ENCODE measurements at regions not wholly inside any gene's neighbourhood (a gene's known extent, or its start where the extent isn't known, plus 50 kb on each side); places are given as distances from the start of the nearest gene placed in this dataset.

DNA sequence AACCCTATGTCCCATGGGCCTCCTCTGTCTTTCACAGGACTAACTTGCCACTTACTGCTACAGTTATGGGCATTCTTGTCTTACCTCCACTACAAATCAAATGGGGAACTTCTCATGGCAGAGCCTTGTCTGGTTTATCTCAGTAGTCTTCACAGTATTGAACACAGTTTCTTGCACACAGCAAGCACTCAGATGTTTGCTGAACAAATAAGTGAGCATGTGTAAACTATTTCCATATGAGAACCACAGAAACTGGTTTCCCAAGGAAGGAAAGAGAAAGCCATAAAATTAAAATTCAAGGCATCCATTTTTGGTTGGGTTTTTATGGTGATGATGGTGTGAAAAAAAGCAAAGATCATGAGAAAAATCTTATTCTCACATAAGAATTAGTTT lies 189.2 kb downstream of the MEX3B start:
- TF ChIP-seq, protein P1, sequence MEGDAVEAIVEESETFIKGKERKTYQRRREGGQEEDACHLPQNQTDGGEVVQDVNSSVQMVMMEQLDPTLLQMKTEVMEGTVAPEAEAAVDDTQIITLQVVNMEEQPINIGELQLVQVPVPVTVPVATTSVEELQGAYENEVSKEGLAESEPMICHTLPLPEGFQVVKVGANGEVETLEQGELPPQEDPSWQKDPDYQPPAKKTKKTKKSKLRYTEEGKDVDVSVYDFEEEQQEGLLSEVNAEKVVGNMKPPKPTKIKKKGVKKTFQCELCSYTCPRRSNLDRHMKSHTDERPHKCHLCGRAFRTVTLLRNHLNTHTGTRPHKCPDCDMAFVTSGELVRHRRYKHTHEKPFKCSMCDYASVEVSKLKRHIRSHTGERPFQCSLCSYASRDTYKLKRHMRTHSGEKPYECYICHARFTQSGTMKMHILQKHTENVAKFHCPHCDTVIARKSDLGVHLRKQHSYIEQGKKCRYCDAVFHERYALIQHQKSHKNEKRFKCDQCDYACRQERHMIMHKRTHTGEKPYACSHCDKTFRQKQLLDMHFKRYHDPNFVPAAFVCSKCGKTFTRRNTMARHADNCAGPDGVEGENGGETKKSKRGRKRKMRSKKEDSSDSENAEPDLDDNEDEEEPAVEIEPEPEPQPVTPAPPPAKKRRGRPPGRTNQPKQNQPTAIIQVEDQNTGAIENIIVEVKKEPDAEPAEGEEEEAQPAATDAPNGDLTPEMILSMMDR (IDR thresholded peaks at IDR 0.05; ENCODE audit: poor library complexity, severe bottlenecking) = no peak
- H3K9me3 ChIP-seq (ENCODE audit: severe bottlenecking) = no peaks in the 10 kb centered on the region
- H3K4me3 ChIP-seq (ENCODE audit: severe bottlenecking) = no peak overlapping the region
- H3K27ac ChIP-seq (ENCODE audit: poor library complexity, severe bottlenecking) = no peak overlapping the region
- H3K4me1 ChIP-seq (ENCODE audit: insufficient read depth, poor library complexity, severe bottlenecking) = no peaks in the 10 kb centered on the region
- ATAC-seq (ENCODE audit: low read depth) (no peak), DNase-seq (ENCODE audit: low spot score) (no peak)
- no peaks in the 10 kb centered on the region for H3K27me3 ChIP-seq (ENCODE audit: insufficient read depth, poor library complexity, severe bottlenecking)
- H3K36me3 ChIP-seq (ENCODE audit: low read depth) = no peaks in the 10 kb centered on the region

DNA sequence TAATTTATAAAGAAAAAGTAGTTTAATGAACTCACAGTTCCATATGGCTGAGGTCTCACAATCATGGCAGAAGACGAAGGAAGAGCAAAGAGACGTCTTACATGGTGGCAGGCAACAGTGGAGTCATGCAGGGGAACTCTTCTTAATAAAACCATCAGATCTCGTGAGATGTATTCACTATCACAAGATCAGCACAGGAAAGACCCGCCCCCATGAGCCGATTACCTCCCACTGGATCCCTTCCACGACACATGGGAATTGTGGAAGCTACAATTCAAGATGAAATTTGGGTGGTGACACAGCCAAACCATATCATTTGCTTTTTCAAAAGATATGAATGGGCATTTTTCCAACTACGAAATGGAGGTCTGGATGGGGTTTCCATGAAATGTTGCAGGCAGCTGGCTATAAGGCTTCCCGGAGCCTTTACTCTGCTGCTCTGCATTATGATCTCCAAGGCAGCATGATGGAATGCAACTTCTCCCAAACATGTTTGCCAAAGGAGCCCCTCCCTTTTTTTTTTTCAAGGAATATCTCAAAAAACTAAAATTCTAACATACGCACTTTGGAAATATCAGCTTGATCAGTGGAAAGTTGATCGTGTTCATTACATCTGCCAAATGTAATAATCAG lies 189.7 kb downstream of the MEX3B start:
- H3K27ac ChIP-seq (ENCODE audit: poor library complexity, severe bottlenecking) = no peak overlapping the region
- H3K36me3 ChIP-seq (ENCODE audit: low read depth) = no peaks in the 10 kb centered on the region
- no peaks in the 10 kb centered on the region for H3K4me1 ChIP-seq (ENCODE audit: insufficient read depth, poor library complexity, severe bottlenecking)
- DNase-seq (ENCODE audit: low spot score) (no peak), ATAC-seq (ENCODE audit: low read depth) (no peak)
- H3K27me3 ChIP-seq (ENCODE audit: insufficient read depth, poor library complexity, severe bottlenecking) = no peaks in the 10 kb centered on the region
- no peaks in the 10 kb centered on the region for H3K9me3 ChIP-seq (ENCODE audit: severe bottlenecking)
- no peak overlapping the region for H3K4me3 ChIP-seq (ENCODE audit: severe bottlenecking)
- TF ChIP-seq, protein P1 (IDR thresholded peaks at IDR 0.05; ENCODE audit: poor library complexity, severe bottlenecking) = no peak

DNA sequence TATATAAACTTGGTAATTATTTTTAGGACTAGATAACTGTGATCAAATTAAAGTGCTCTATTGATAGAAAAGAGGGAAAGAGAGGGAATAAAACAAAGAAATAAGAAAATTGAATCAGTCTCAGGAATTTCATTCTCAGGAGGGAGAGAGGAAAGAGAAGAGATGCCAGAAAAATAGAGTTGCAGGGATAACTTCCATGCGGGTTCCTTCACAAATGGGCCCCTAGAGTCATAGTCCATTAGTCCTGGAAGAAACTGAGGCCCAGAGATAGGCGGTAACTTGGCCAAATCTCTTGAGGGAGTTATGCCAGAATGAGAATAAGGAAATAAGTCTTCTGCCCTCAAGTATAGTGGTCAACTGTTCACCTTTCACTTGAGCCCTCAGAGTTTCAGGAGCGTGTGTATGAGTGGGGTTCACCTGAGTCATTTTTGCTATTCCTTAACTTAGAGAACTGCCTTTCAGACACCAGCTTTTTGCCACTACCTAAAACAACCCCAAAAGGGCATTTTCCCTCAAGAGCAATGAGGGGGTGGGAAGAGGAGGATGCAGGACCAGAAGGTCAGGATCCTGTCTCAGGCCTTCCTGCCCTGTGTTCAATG lies 192.6 kb downstream of the MEX3B start:
- DNase-seq (ENCODE audit: low spot score) (no peak), ATAC-seq (ENCODE audit: low read depth) (no peak)
- no peaks in the 10 kb centered on the region for H3K4me1 ChIP-seq (ENCODE audit: insufficient read depth, poor library complexity, severe bottlenecking)
- H3K9me3 ChIP-seq (ENCODE audit: severe bottlenecking) = no peaks in the 10 kb centered on the region
- no peak overlapping the region for H3K27ac ChIP-seq (ENCODE audit: poor library complexity, severe bottlenecking)
- H3K27me3 ChIP-seq (ENCODE audit: insufficient read depth, poor library complexity, severe bottlenecking) = no peaks in the 10 kb centered on the region
- H3K4me3 ChIP-seq (ENCODE audit: severe bottlenecking) = no peak overlapping the region
- TF ChIP-seq, protein P1 (IDR thresholded peaks at IDR 0.05; ENCODE audit: poor library complexity, severe bottlenecking) = no peak
- no peaks in the 10 kb centered on the region for H3K36me3 ChIP-seq (ENCODE audit: low read depth)

DNA sequence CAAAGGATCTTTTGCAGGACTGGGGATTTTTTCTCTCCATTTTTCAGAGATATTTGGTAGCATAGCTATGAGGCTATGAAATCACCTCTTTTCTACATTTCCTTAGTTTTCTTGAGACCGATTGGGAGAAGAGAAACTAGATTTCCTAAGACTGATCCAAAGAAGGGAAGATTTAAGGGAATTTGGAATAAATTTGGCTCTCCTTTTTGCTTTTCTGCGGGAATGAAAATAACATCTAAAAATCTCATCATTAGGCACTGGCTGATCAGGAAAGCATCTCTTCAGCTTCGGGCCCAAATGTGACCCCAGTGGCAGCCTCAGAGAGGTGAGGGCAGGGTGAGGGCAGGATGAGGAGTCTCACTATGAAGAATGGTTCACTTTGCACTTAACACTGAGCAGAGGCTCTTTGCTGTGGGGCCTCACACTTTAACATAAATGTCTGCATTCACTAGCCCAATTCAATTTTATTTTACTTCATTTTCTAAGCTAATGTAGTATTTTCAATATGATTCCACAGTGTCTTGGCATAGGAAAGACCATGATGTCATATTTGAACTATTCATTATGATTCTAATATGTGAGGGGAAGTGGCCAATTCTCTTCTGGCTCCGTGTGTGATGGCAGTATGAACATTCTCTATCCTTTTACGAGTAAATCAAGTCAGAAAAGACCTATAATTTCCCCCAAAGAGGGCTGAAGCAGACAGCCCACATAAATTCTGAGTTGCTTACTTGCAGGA lies 193.2 kb downstream of the MEX3B start:
- DNase-seq (ENCODE audit: low spot score) = no peak
- no peak for ATAC-seq (ENCODE audit: low read depth)
- Histone ChIP-seq H3K27ac (ENCODE audit: poor library complexity, severe bottlenecking) (no peak overlapping the region), H3K4me3 (ENCODE audit: severe bottlenecking) (no peak overlapping the region), H3K27me3 (ENCODE audit: insufficient read depth, poor library complexity, severe bottlenecking) (no peaks in the 10 kb centered on the region), H3K4me1 (ENCODE audit: insufficient read depth, poor library complexity, severe bottlenecking) (no peaks in the 10 kb centered on the region), H3K36me3 (ENCODE audit: low read depth) (no peaks in the 10 kb centered on the region), H3K9me3 (ENCODE audit: severe bottlenecking) (no peaks in the 10 kb centered on the region)
- TF ChIP-seq, protein P1 (IDR thresholded peaks at IDR 0.05; ENCODE audit: poor library complexity, severe bottlenecking) = no peak

Data from RWPE2 (cell line).